ENCODE measurements at regions not wholly inside any gene's neighbourhood (a gene's known extent, or its start where the extent isn't known, plus 50 kb on each side); places are given as distances from the start of the nearest gene placed in this dataset.

DNA sequence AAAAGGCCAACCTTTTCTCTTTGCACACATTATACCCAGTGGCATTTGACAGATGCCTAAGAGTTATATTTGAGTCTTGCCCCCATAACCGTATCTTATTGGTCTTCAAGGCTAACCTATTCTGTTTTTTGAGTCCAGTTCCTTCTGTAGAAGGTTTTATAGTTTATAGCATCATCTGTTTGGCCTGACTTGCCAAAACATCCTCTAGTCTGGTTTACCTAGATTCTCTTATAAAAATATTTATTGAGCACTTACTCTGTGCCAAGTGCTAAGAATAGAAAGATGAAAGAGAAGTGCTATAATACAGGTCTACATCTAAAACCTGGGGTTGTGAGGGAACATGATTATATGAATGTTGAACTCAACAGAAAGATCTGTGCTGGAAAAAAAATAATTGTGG, 55.9 kb upstream of the PIP4K2A start:
- no peak for DNase-seq (ENCODE audit: low read depth in 4 of 4, low spot score in 2 of 4)

DNA sequence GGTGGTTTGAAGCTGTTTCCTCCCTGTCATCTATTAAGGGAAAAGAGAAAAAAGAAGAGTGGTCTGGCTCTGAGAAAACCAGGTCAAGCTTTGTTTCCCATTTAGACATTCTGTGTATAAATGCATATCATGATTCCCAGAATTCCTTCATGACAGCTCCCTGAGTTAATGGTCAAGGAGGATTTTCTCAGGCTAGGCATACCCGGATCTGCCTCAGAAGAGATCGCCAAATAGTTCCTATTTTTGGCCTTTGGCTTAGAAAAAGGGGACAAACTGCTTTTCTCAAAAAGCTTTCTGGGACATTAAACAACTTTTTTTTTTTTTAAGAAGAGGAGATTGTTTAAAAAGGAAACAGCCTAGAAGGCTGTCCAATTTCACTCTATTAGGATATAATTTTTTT, 53.5 kb upstream of the PIP4K2A start:
- DNase-seq (ENCODE audit: low read depth in 4 of 4, low spot score in 2 of 4): no peak

DNA sequence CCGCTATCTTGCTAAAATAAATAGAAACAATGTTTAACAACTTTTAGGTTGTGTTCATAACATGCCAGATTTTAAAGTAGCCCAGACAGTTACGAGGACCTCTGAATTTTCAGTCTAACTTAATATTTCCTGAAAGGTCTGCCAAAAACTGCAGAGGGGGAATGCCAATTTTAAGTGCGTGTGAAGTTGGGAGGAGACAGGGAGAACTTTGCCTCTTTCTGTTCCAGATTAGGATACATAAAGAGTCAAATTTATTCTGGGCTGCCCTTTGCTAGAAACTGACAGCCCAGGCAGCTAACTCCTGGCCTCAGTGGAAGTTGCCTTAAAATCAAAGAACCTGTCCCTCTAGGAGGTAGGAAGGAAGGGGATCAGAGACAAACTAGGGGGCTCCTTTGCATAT, 52.3 kb upstream of the PIP4K2A start:
- DNase-seq (ENCODE audit: low read depth in 4 of 4, low spot score in 2 of 4): no peak

DNA sequence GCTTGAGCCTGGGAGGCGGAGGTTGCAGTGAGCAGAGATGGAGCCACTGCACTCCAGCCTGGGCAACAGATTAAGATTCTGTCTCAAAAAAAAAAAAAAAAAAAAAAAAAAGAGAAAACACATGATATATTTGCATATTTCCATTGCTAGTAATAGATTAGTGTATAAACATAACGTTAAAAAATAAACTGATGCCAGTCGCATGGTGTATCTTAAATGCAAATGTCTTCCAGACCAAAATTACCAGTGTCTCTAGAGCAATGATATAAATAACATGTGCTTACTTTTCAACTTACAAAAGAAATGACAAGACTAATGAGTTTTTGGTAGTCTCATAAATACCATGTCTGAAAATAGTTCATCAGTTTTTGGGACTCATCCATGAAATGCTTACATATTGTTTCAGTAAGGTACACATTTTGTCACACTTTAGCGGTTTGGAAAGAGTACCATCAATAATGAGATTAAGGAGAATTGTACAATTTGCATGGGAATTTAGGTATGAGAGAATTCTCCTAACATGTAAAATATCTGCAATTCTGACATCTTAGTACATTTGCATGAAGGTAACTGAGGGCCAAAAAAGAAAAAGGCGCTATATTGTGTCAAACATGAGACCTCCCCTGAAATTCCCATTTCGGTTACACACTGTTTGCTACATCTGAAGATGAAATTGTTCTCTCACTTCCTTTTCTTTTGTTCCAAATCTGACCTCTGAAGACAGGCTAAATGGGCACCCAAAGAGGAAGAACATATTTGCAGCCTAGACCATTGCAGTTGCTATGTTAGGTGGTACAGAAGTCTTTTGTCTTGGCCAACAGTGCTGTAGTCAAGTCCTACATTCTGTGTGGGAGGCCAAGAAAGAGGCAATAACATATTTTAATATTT, 51.5 kb upstream of the PIP4K2A start:
- no peak for DNase-seq (ENCODE audit: low read depth in 4 of 4, low spot score in 2 of 4)

DNA sequence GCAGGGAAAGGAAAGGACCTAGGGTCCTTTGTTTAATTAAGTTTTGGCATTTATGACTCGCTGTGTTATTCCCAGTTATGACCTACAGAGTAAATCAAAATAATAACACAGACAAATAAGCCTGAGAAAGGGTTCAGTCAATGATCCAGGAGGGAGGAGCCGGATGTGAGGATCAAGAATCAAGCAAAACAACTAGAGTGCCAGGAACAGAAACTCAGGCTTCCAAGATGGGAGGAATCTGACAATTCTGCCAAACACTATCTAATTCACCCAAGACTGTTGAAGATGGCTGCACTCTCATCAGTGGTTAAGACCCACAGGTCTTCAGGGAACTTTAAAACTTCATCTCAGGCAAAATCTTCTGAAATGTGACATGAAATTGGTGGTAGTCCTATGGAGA, 50.3 kb upstream of the PIP4K2A start:
- no peak for DNase-seq (ENCODE audit: low read depth in 4 of 4, low spot score in 2 of 4)

All from left renal cortex interstitium (tissue), 4 donors.